ENCODE measurements at regions not wholly inside any gene's neighbourhood (a gene's known extent, or its start where the extent isn't known, plus 50 kb on each side); places are given as distances from the start of the nearest gene placed in this dataset.

- Mint-ChIP-seq H3K27ac (no peak overlapping the region), H3K36me3 (ENCODE audit: insufficient read depth) (no peaks in the 10 kb centered on the region), H3K9me3 (ENCODE audit: low read depth) (peaks cover 7% of the 10 kb centered on the region), H3K4me1 (ENCODE audit: low read depth) (peaks cover 26% of the 10 kb centered on the region), H3K27me3 (no peaks in the 10 kb centered on the region), H3K4me3 (ENCODE audit: low read depth) (no peak overlapping the region)
- TF ChIP-seq, protein P1, sequence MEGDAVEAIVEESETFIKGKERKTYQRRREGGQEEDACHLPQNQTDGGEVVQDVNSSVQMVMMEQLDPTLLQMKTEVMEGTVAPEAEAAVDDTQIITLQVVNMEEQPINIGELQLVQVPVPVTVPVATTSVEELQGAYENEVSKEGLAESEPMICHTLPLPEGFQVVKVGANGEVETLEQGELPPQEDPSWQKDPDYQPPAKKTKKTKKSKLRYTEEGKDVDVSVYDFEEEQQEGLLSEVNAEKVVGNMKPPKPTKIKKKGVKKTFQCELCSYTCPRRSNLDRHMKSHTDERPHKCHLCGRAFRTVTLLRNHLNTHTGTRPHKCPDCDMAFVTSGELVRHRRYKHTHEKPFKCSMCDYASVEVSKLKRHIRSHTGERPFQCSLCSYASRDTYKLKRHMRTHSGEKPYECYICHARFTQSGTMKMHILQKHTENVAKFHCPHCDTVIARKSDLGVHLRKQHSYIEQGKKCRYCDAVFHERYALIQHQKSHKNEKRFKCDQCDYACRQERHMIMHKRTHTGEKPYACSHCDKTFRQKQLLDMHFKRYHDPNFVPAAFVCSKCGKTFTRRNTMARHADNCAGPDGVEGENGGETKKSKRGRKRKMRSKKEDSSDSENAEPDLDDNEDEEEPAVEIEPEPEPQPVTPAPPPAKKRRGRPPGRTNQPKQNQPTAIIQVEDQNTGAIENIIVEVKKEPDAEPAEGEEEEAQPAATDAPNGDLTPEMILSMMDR (IDR thresholded peaks at IDR 0.05; ENCODE audit: unreplicated experiment) = no peak
- no peak for DNase-seq (ENCODE audit: low spot score, unreplicated experiment)
Observed at GRCh38 chr9:85208666-85209065, 533.1 kb downstream of the AGTPBP1 start.

- no peak for DNase-seq (ENCODE audit: low spot score, unreplicated experiment)
- Mint-ChIP-seq H3K4me1 (ENCODE audit: low read depth) (peaks cover 6% of the 10 kb centered on the region), H3K27ac (no peak overlapping the region), H3K4me3 (ENCODE audit: low read depth) (no peak overlapping the region), H3K36me3 (ENCODE audit: insufficient read depth) (no peaks in the 10 kb centered on the region), H3K27me3 (no peaks in the 10 kb centered on the region), H3K9me3 (ENCODE audit: low read depth) (peaks cover 7% of the 10 kb centered on the region)
- TF ChIP-seq, protein P1 (IDR thresholded peaks at IDR 0.05; ENCODE audit: unreplicated experiment) = no peak
Observed at GRCh38 chr9:85204176-85204575, 534.6 kb downstream of the NTRK2 start.

- DNase-seq (ENCODE audit: low spot score, unreplicated experiment) = no peak
- no peaks in the 10 kb centered on the region for H3K36me3 Mint-ChIP-seq (ENCODE audit: insufficient read depth)
- peak overlapping the region; percentile 10 for H3K27ac Mint-ChIP-seq
- TF ChIP-seq, protein P1 (IDR thresholded peaks at IDR 0.05; ENCODE audit: unreplicated experiment) = no peak
- H3K4me1 Mint-ChIP-seq (ENCODE audit: low read depth) = peaks cover 6% of the 10 kb centered on the region
- no peaks in the 10 kb centered on the region for H3K27me3 Mint-ChIP-seq
- no peak overlapping the region for H3K4me3 Mint-ChIP-seq (ENCODE audit: low read depth)
- H3K9me3 Mint-ChIP-seq (ENCODE audit: low read depth) = peaks cover 3% of the 10 kb centered on the region
Observed at GRCh38 chr9:85202596-85202995, 533.1 kb downstream of the NTRK2 start.

GRCh38 chr9:85200726-85201404 lies 531.3 kb downstream of the NTRK2 start:
- Mint-ChIP-seq H3K4me1 (ENCODE audit: low read depth) (peaks cover 14% of the 10 kb centered on the region), H3K4me3 (ENCODE audit: low read depth) (no peak overlapping the region), H3K27me3 (no peaks in the 10 kb centered on the region), H3K9me3 (ENCODE audit: low read depth) (no peaks in the 10 kb centered on the region), H3K27ac (no peak overlapping the region), H3K36me3 (ENCODE audit: insufficient read depth) (no peaks in the 10 kb centered on the region)
- DNase-seq (ENCODE audit: low spot score, unreplicated experiment) = no peak
- TF ChIP-seq, protein P1 (IDR thresholded peaks at IDR 0.05; ENCODE audit: unreplicated experiment) = no peak

DNA sequence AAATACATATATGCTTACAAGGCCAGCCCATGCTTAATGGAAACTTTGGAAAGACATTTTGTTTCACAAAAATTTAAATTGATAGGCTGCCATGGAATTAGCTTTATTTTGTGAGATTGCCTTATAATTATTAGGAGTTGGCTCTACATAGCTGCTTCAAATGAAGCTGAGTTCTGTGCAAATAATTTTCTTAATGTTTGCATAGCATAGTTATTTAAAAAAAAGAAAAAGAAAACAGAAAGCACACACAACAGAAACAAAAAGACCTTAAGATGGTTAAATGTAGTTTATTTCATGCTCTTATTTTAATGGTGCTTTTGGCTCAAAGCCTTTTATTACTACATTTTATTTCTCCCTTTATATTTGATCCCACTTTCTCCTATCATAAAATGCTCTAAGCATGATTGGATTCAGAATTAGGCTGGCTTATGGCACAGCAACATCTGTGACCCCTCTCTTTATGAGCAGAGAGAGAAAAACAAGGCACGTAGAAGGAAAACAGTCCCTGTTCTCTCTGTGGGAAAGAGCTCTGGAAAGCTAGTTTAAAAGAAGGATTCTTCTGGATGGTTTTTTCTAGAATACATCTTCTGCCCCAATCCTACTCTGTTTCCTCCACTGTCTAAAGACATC lies 530.5 kb downstream of the NTRK2 start:
- DNase-seq (ENCODE audit: low spot score, unreplicated experiment) = no peak
- Mint-ChIP-seq H3K4me3 (ENCODE audit: low read depth) (no peak overlapping the region), H3K4me1 (ENCODE audit: low read depth) (peaks cover 14% of the 10 kb centered on the region), H3K27ac (no peak overlapping the region), H3K27me3 (no peaks in the 10 kb centered on the region), H3K36me3 (ENCODE audit: insufficient read depth) (no peaks in the 10 kb centered on the region), H3K9me3 (ENCODE audit: low read depth) (no peaks in the 10 kb centered on the region)
- TF ChIP-seq, protein P1 (IDR thresholded peaks at IDR 0.05; ENCODE audit: unreplicated experiment) = no peak
